ENCODE measurements at regions not wholly inside any gene's neighbourhood (a gene's known extent, or its start where the extent isn't known, plus 50 kb on each side); places are given as distances from the start of the nearest gene placed in this dataset.

- in situ Hi-C loops (cut with HindIII; ENCODE audit: low sequenced_read_pairs) = no loop called here
- no peak overlapping the region for H3K4me3 ChIP-seq (ENCODE audit: low read depth, low read length)
- DNase-seq (ENCODE audit: low read depth) = no peak
- no peak for TF ChIP-seq CTCF (IDR thresholded peaks at IDR 0.05; ENCODE audit: low read depth, low read length, missing control alignments)
These were observed 576.5 kb downstream of the CSNK1G3 start for GRCh38 chr5:124088289-124089032.

- TF ChIP-seq CTCF (IDR thresholded peaks at IDR 0.05; ENCODE audit: low read depth, low read length, missing control alignments) = no peak
- DNase-seq (ENCODE audit: low read depth) = no peak
- in situ Hi-C loops (cut with HindIII; ENCODE audit: low sequenced_read_pairs) = no loop called here
- H3K4me3 ChIP-seq (ENCODE audit: low read depth, low read length) = no peak overlapping the region
These were observed 575.8 kb downstream of the CSNK1G3 start for GRCh38 chr5:124087752-124088151.

GRCh38 chr5:124080256-124080655 is 568.3 kb downstream of the CSNK1G3 start:
- no peak overlapping the region for H3K4me3 ChIP-seq (ENCODE audit: low read depth, low read length)
- TF ChIP-seq CTCF (IDR thresholded peaks at IDR 0.05; ENCODE audit: low read depth, low read length, missing control alignments) = no peak
- in situ Hi-C loops (cut with HindIII; ENCODE audit: low sequenced_read_pairs) = no loop called here
- no peak for DNase-seq (ENCODE audit: low read depth)

- DNase-seq (ENCODE audit: low read depth) = no peak
- in situ Hi-C loops (cut with HindIII; ENCODE audit: low sequenced_read_pairs) = no loop called here
- H3K4me3 ChIP-seq (ENCODE audit: low read depth, low read length) = no peak overlapping the region
- TF ChIP-seq CTCF (IDR thresholded peaks at IDR 0.05; ENCODE audit: low read depth, low read length, missing control alignments) = no peak
These were observed 567.1 kb downstream of the CSNK1G3 start for GRCh38 chr5:124079062-124079461.

- no peak for TF ChIP-seq CTCF (IDR thresholded peaks at IDR 0.05; ENCODE audit: low read depth, low read length, missing control alignments)
- DNase-seq (ENCODE audit: low read depth) = no peak
- H3K4me3 ChIP-seq (ENCODE audit: low read depth, low read length) = no peak overlapping the region
- in situ Hi-C loops (cut with HindIII; ENCODE audit: low sequenced_read_pairs) = no loop called here
These were observed 562.5 kb downstream of the CSNK1G3 start for GRCh38 chr5:124074500-124074899.

GRCh38 chr5:124072570-124072969 is 560.6 kb downstream of the CSNK1G3 start:
- no peak overlapping the region for H3K4me3 ChIP-seq (ENCODE audit: low read depth, low read length)
- in situ Hi-C loops (cut with HindIII; ENCODE audit: low sequenced_read_pairs) = no loop called here
- TF ChIP-seq CTCF (IDR thresholded peaks at IDR 0.05; ENCODE audit: low read depth, low read length, missing control alignments) = no peak
- no peak for DNase-seq (ENCODE audit: low read depth)
